Central memory CD8-positive, alpha-beta T cell (primary cell): ENCODE measurements at regions not wholly inside any gene's neighbourhood (a gene's known extent, or its start where the extent isn't known, plus 50 kb on each side); places are given as distances from the start of the nearest gene placed in this dataset.
"Not testable (repeated sequence)": the region's sequence is repeated elsewhere in the genome, so short reads cannot be mapped to it uniquely, and the experiment has no call there.

Experiments used
- ATAC-seq: fragments of 150-1000 bp; cut with Tn5 transposase; replicated peaks from 2 replicates; pipeline ENCODE4 v1.10.0; 2022; ENCODE audit warnings: mild to moderate bottlenecking, moderate FRiP score, moderate number of reproducible peaks; ENCODE audit not compliant: poor library complexity, severe bottlenecking; ENCODE audit errors: extremely low read depth
- DNase-seq, 2 donors: peaks; one replicate each; pipeline ENCODE4 v3.0.0; 2021; ENCODE audit warnings: low spot score in 2 of 2
- H3K27ac Mint-ChIP-seq: one replicate; pipeline ENCODE4 v1.8.0; 2022; ENCODE audit warnings: low read depth, mild to moderate bottlenecking, moderate library complexity, mixed read lengths
- H3K27me3 Mint-ChIP-seq: one replicate; pipeline ENCODE4 v1.8.0; 2022; ENCODE audit warnings: mixed read lengths
- H3K36me3 Mint-ChIP-seq: one replicate; pipeline ENCODE4 v1.8.0; 2022; ENCODE audit warnings: mild to moderate bottlenecking, moderate library complexity, mixed read lengths; ENCODE audit not compliant: insufficient read depth
- H3K4me1 Mint-ChIP-seq: one replicate; pipeline ENCODE4 v1.8.0; 2022; ENCODE audit warnings: mixed read lengths
- H3K4me3 Mint-ChIP-seq: one replicate; pipeline ENCODE4 v1.8.0; 2022; ENCODE audit warnings: mild to moderate bottlenecking, moderate library complexity, mixed read lengths
- H3K9me3 Mint-ChIP-seq: one replicate; pipeline ENCODE4 v1.8.0; 2022; ENCODE audit warnings: mixed read lengths

GRCh38 chr5:88014984-88015383 is 253.7 kb downstream of the TMEM161B start:
- not testable (repeated sequence) for DNase-seq, H3K4me3 Mint-ChIP-seq, ATAC-seq, H3K27me3 Mint-ChIP-seq, H3K4me1 Mint-ChIP-seq, H3K27ac Mint-ChIP-seq, H3K36me3 Mint-ChIP-seq, H3K9me3 Mint-ChIP-seq

- no peak for DNase-seq
Observed at GRCh38 chr5:88000877-88001276, 267.8 kb downstream of the TMEM161B start.

GRCh38 chr5:87997662-87998061 is 271.0 kb downstream of the TMEM161B start:
- Mint-ChIP-seq H3K27ac (no peak overlapping the region), H3K36me3 (no peaks in the 10 kb centered on the region), H3K27me3 (no peaks in the 10 kb centered on the region), H3K4me3 (no peak overlapping the region), H3K9me3 (peaks cover 5% of the 10 kb centered on the region), H3K4me1 (no peaks in the 10 kb centered on the region)
- DNase-seq (no peak), ATAC-seq (no peak)

More at GRCh38 chr5:88000877-88001276, 267.8 kb downstream of the TMEM161B start:
- H3K27ac Mint-ChIP-seq = no peak overlapping the region
- H3K27me3 Mint-ChIP-seq = no peaks in the 10 kb centered on the region
- ATAC-seq = no peak
- H3K36me3 Mint-ChIP-seq = no peaks in the 10 kb centered on the region
- no peaks in the 10 kb centered on the region for H3K4me1 Mint-ChIP-seq
- H3K4me3 Mint-ChIP-seq = no peak overlapping the region
- no peaks in the 10 kb centered on the region for H3K9me3 Mint-ChIP-seq

- no peak for ATAC-seq
- Mint-ChIP-seq H3K36me3 (no peaks in the 10 kb centered on the region), H3K4me1 (no peaks in the 10 kb centered on the region), H3K27ac (no peak overlapping the region), H3K27me3 (peaks cover 13% of the 10 kb centered on the region), H3K9me3 (no peaks in the 10 kb centered on the region), H3K4me3 (no peak overlapping the region)
- DNase-seq = no peak
Observed at GRCh38 chr5:87966213-87966612, 302.4 kb downstream of the TMEM161B start.

GRCh38 chr5:87954121-87954520 is 314.5 kb downstream of the TMEM161B start:
- Mint-ChIP-seq H3K4me3 (no peak overlapping the region), H3K4me1 (no peaks in the 10 kb centered on the region)

GRCh38 chr5:87951661-87952060 is 317.0 kb downstream of the TMEM161B start:
- Mint-ChIP-seq H3K27me3 (peaks cover 11% of the 10 kb centered on the region), H3K27ac (no peak overlapping the region), H3K36me3 (no peaks in the 10 kb centered on the region), H3K4me3 (no peak overlapping the region), H3K9me3 (peaks cover 6% of the 10 kb centered on the region), H3K4me1 (no peaks in the 10 kb centered on the region)
- no peak for DNase-seq
- ATAC-seq = no peak

More at GRCh38 chr5:87954121-87954520, 314.5 kb downstream of the TMEM161B start:
- no peak overlapping the region for H3K27ac Mint-ChIP-seq
- H3K27me3 Mint-ChIP-seq = peaks cover 11% of the 10 kb centered on the region
- DNase-seq (no peak), ATAC-seq (no peak)
- peaks cover 6% of the 10 kb centered on the region for H3K9me3 Mint-ChIP-seq
- no peaks in the 10 kb centered on the region for H3K36me3 Mint-ChIP-seq

- H3K4me3 Mint-ChIP-seq = no peak overlapping the region
- H3K4me1 Mint-ChIP-seq = no peaks in the 10 kb centered on the region
- no peak for DNase-seq
- H3K36me3 Mint-ChIP-seq = no peaks in the 10 kb centered on the region
- peaks cover 6% of the 10 kb centered on the region for H3K9me3 Mint-ChIP-seq
- no peak overlapping the region for H3K27ac Mint-ChIP-seq
- H3K27me3 Mint-ChIP-seq = peaks cover 18% of the 10 kb centered on the region
- ATAC-seq = no peak
Observed at GRCh38 chr5:87949676-87950631, 318.7 kb downstream of the TMEM161B start.

- Mint-ChIP-seq H3K27me3 (peaks cover 7% of the 10 kb centered on the region), H3K4me3 (no peak overlapping the region), H3K4me1 (no peaks in the 10 kb centered on the region), H3K27ac (no peak overlapping the region), H3K9me3 (no peaks in the 10 kb centered on the region), H3K36me3 (no peaks in the 10 kb centered on the region)
- ATAC-seq (no peak), DNase-seq (no peak)
Observed at GRCh38 chr5:87948486-87948885, 320.2 kb downstream of the TMEM161B start.

GRCh38 chr5:87946271-87946670 is 322.4 kb downstream of the TMEM161B start:
- Mint-ChIP-seq H3K27me3 (peaks cover 7% of the 10 kb centered on the region), H3K36me3 (no peaks in the 10 kb centered on the region), H3K9me3 (no peaks in the 10 kb centered on the region), H3K4me3 (no peak overlapping the region), H3K4me1 (no peaks in the 10 kb centered on the region), H3K27ac (no peak overlapping the region)
- DNase-seq = no peak
- no peak for ATAC-seq

- Mint-ChIP-seq H3K36me3 (no peaks in the 10 kb centered on the region), H3K4me3 (no peak overlapping the region), H3K4me1 (no peaks in the 10 kb centered on the region), H3K9me3 (peaks cover 6% of the 10 kb centered on the region), H3K27ac (no peak overlapping the region), H3K27me3 (peaks cover 7% of the 10 kb centered on the region)
- ATAC-seq (no peak), DNase-seq (no peak)
Observed at GRCh38 chr5:87945286-87945650, 323.4 kb downstream of the TMEM161B start.

- ATAC-seq = no peak
- Mint-ChIP-seq H3K27ac (no peak overlapping the region), H3K4me3 (no peak overlapping the region), H3K27me3 (peaks cover 7% of the 10 kb centered on the region), H3K4me1 (no peaks in the 10 kb centered on the region), H3K9me3 (peaks cover 6% of the 10 kb centered on the region), H3K36me3 (no peaks in the 10 kb centered on the region)
- no peak for DNase-seq
Observed at GRCh38 chr5:87944553-87945285, 323.9 kb downstream of the TMEM161B start.

GRCh38 chr5:87940775-87941174 is 327.9 kb downstream of the TMEM161B start:
- Mint-ChIP-seq H3K4me1 (no peaks in the 10 kb centered on the region), H3K27ac (no peak overlapping the region), H3K27me3 (peaks cover under 1% of the 10 kb centered on the region), H3K4me3 (no peak overlapping the region), H3K36me3 (no peaks in the 10 kb centered on the region), H3K9me3 (peaks cover 6% of the 10 kb centered on the region)
- ATAC-seq = no peak
- no peak for DNase-seq

GRCh38 chr5:87936667-87937066 is 332.0 kb downstream of the TMEM161B start:
- H3K27me3 Mint-ChIP-seq = no peaks in the 10 kb centered on the region
- DNase-seq (no peak), ATAC-seq (no peak)
- H3K9me3 Mint-ChIP-seq = peaks cover 6% of the 10 kb centered on the region
- H3K36me3 Mint-ChIP-seq = no peaks in the 10 kb centered on the region
- H3K4me3 Mint-ChIP-seq = no peak overlapping the region
- H3K27ac Mint-ChIP-seq = no peak overlapping the region
- no peaks in the 10 kb centered on the region for H3K4me1 Mint-ChIP-seq
